Activated CD4-positive, alpha-beta T cell treated with anti-CD3 and anti-CD28 coated beads, Interleukin-2, amount 10 ng/mL, durations not matched to agents 7 days and 5 days (primary cell): ENCODE measurements at regions not wholly inside any gene's neighbourhood (a gene's known extent, or its start where the extent isn't known, plus 50 kb on each side); places are given as distances from the start of the nearest gene placed in this dataset.

ENCODE experiments used
- CTCF ChIA-PET: fragments of 350-600 bp; sonication (Branson Sonifier 250); formaldehyde crosslinking; loops from one replicate; lab custom pipeline; 2021; ENCODE audit warnings: antibody characterized with exemption; lab: Charles Lee
- POLR2A ChIA-PET: fragments of 350-600 bp; sonication (Branson Sonifier 250); formaldehyde crosslinking; loops from one replicate; lab custom pipeline; 2021; ENCODE audit warnings: antibody characterized with exemption; lab: Charles Lee
- DNase-seq: peaks from one replicate; pipeline ENCODE4 v3.0.0-alpha.2; 2020
- H3K27ac Mint-ChIP-seq: one replicate; pipeline ENCODE4 v1.8.0; 2021; ENCODE audit warnings: mild to moderate bottlenecking, moderate library complexity, mixed read lengths
- H3K27me3 Mint-ChIP-seq: one replicate; pipeline ENCODE4 v1.8.0; 2021; ENCODE audit warnings: mixed read lengths
- H3K36me3 Mint-ChIP-seq: one replicate; pipeline ENCODE4 v1.8.0; 2021; ENCODE audit warnings: low read depth, mixed read lengths
- H3K4me1 Mint-ChIP-seq: one replicate; pipeline ENCODE4 v1.8.0; 2021; ENCODE audit warnings: mixed read lengths
- H3K4me3 Mint-ChIP-seq: one replicate; pipeline ENCODE4 v1.8.0; 2021; ENCODE audit warnings: mild to moderate bottlenecking, moderate library complexity, mixed read lengths
- H3K9me3 Mint-ChIP-seq: one replicate; pipeline ENCODE4 v1.8.0; 2021; ENCODE audit warnings: mixed read lengths

DNA sequence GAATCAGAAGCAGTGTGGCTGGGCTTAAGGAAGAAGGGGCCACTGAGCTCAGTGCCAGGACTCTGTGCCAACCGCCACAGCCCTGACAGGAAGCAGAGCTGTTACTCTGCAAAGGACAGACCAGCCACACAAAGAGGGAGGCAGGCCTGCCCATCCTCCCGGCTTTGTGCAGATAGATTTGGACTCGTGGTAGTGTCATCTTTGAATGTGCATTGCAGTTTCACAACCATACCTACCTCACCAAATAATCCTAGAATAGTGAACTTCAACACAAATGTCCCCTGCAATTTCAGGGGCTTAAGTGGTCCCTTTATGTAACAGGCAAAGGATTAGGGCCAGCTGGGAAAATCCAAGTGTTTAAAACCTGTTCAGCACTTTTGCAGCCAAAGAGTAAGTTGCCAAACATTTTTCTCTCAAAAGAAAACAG, 55.1 kb upstream of the CLDN10 start:
- Mint-ChIP-seq H3K4me3 (no peak overlapping the region), H3K9me3 (no peaks in the 10 kb centered on the region), H3K27me3 (no peaks in the 10 kb centered on the region), H3K4me1 (no peaks in the 10 kb centered on the region), H3K36me3 (no peaks in the 10 kb centered on the region), H3K27ac (no peak overlapping the region)
- no peak for DNase-seq
- POLR2A ChIA-PET, result interaction anchor here (0.6 kb wide), 1 partner anchor 16 kb away, joined by 3 read pairs; no protein-coding TSS in a partner anchor
- CTCF ChIA-PET, result no interaction called here

DNA sequence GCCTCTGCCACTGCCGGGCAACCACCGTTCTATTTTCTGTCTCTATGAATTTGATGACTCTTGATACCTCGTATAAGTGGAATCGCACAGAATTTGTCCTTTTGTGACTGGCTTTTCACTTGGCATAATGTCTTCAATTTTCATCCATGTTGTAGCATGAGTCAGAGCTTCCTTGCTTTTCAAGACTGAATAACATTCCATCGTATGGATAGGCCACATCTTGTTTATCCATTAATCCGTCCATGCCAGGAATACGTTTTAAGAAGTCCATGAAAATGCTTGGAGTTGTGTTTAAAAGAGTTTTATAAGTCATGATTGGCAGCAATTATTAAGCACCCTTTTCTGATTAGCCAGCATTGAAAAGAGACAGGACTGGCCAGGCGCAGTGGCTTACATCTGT, 53.6 kb upstream of the CLDN10 start:
- ChIA-PET POLR2A (no interaction called here), CTCF (no interaction called here)
- Mint-ChIP-seq H3K27me3 (no peaks in the 10 kb centered on the region), H3K9me3 (no peaks in the 10 kb centered on the region), H3K27ac (no peak overlapping the region), H3K36me3 (no peaks in the 10 kb centered on the region), H3K4me1 (no peaks in the 10 kb centered on the region), H3K4me3 (no peak overlapping the region)
- no peak for DNase-seq

DNA sequence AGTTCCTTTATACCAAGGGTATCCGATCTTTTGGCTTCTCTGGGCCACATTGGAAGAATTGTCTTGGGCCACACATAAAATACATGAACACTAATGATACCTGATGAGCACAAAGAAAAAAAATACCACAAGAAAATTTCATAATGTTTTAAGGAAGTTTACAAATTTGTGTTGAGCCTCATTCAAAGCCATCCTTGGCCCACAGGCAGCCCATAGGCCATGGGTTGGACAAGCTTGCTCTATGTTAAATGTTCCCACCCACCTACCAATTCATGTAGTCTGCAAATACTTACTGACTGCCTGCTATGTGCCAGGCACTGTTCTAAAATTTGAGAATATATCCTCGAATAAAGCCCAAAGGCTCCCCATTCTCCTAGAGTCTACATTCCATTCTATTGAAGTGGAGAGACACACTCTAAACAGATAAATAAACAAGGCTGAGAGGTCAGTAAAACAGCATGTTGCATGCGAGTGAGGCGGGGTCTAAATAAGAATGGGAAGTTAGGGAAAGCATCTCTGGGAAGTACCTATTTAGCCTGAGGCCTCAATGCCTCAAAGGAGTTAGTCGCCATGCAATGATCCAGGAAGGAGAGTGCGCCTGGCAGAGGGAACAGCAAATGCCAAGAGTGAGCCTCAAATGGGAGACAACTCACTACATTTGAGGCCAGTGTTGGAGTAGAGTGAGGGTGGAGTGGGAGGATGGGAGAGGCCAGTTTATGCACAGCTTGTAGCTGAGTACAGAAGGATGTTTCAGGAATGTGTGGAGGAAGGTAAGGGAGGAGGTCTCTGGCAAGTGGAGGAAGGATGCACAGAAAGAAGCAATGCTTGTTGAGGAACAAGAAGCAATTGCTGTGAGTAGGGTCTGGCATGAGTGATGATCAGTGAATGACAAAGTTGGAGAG, 52.5 kb upstream of the CLDN10 start:
- POLR2A ChIA-PET, result no interaction called here
- no peak overlapping the region for H3K27ac Mint-ChIP-seq

DNA sequence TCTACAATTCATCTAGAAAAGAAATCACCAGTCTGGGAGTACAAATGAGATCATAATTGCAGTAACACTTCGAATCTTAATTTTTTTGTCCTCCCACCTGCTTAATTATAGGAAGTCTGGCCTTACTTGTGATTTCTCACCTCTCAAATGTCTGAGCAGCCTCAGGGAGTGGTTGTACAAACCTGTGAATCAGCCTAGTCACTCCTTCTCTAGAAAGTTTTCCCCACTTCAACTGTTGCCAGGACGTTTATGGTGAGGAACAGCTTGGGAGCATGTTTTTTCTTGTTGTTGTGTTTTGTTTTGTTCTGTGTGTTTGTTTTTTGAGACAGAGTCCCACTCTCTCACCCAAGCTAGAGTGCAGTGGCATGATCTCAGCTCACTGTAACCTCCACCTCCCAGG, 50.3 kb upstream of the CLDN10 start:
- no peak for DNase-seq
- POLR2A ChIA-PET, result no interaction called here
- H3K27me3 Mint-ChIP-seq, result no peaks in the 10 kb centered on the region
- H3K4me1 Mint-ChIP-seq, result no peaks in the 10 kb centered on the region
- no peaks in the 10 kb centered on the region for H3K36me3 Mint-ChIP-seq
- H3K4me3 Mint-ChIP-seq, result no peak overlapping the region
- no peaks in the 10 kb centered on the region for H3K9me3 Mint-ChIP-seq
- H3K27ac Mint-ChIP-seq, result no peak overlapping the region
- CTCF ChIA-PET, result interaction anchor here (1.6 kb wide), 1 partner anchor 10 kb away, joined by 4 read pairs; no protein-coding TSS in a partner anchor

More for the DNA sequence above, 52.5 kb upstream of the CLDN10 start:
- H3K4me3 Mint-ChIP-seq, result no peak overlapping the region
- no peaks in the 10 kb centered on the region for H3K36me3 Mint-ChIP-seq
- H3K9me3 Mint-ChIP-seq, result no peaks in the 10 kb centered on the region
- DNase-seq, result no peak
- H3K27me3 Mint-ChIP-seq, result no peaks in the 10 kb centered on the region
- CTCF ChIA-PET, result no interaction called here
- H3K4me1 Mint-ChIP-seq, result no peaks in the 10 kb centered on the region
